NCI-H1417 (cell line): ENCODE measurements at regions not wholly inside any gene's neighbourhood (a gene's known extent, or its start where the extent isn't known, plus 50 kb on each side); places are given as distances from the start of the nearest gene placed in this dataset.
"Not testable (repeated sequence)": the region's sequence is repeated elsewhere in the genome, so short reads cannot be mapped to it uniquely, and the experiment has no call there.

Experiments used
- DNase-seq, 3 experiments: peaks; one replicate each; lab custom pipeline; 2025; lab: John Stamatoyannopoulos, UW

DNA sequence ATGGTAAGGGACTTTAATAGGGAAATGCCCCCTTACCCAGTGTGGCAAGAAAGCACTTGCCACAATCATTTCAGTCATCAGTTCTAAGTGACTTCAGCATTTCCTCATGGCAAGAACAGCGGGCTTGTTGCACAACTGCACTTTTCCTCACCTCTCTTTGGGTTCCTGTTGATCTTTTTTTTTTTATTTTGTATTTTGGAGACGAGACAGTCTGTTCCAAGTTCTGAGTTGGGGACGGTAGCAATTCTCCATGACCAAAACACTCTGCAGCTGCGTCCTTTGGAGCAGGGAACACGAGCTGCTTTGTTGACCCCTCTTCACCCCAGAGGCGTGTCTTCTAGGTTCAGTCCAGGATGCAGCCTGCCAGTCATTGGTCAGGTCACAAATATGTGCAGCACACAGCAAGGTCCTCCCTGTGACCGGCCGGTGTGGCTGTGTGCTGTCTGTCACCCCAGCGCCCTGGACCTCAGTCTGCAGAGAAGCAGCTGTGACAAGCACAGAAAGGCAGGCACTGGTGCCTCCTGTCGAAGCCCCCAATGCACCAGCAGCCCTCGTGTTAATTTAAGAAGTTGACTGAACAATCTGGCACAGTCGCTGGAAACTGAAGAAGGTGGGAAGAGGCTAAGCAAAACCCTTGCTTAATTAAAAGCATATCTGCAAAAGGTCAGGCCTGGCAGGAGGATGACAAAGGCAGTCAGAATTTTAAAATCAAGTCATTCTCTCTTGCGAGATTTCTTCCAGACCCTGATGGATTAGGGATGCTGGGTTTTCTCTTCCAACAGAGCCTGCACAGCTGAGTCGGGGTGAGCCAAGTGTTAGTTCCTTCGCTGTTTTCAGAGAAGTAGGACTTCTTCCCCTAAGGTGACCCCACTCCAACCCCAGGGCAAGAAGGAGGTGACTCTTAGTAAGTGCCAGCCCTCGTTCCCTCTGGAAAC, 96.7 kb upstream of the COPS8 start:
- no peak for DNase-seq

GRCh38 chr2:236990552-236990951, 95.1 kb upstream of the COPS8 start:
- no peak for DNase-seq

DNA sequence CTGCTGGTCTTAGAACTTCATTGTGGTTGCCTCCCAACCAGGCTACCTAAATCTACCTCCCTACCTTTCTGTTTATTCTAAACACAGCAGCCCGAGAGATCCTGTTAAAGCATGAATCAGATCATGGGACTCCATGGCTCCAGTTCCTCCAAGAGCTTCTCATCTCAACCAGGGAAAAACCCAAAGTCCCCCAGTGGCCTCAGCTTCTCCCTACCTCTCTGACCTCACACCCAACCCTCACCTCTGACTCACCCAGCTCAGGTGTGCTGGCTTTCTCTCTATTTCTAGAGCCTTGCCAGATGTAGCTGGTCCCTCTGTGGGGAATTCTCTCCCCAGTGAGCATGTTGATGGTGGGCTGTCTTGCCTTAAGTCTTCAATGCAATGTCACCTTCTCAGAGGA, 93.8 kb upstream of the COPS8 start:
- DNase-seq: no peak

GRCh38 chr2:236993286-236993685, 92.4 kb upstream of the COPS8 start:
- no peak for DNase-seq

GRCh38 chr2:236994361-236994760, 91.3 kb upstream of the COPS8 start:
- DNase-seq: no peak

- peak in 2 of 3 experiments; percentile 13 to 50 for DNase-seq
Observed at GRCh38 chr2:236997069-236997715, 88.5 kb upstream of the COPS8 start.

DNA sequence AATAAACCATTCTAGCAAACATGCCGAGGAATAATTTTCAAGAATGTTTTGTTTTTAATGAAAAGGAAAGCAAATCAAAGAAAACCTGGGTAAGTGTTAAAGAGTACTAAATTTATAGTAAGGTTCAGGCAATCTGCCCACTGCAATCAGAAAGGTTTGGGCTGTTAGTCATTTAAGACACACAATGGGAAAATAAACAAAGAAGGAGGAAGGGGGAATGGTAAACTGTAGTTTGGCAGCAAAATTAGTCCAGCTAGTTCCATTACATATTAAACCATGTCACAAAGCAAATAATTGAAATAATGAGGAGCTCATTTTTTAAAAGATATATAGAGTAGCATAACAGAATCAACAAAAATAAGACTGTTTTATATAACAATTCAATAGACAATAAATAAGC, 87.5 kb upstream of the COPS8 start:
- DNase-seq: peak in 1 of 3 experiments; percentile 11

- no peak for DNase-seq
Observed at GRCh38 chr2:236998758-236999157, 86.9 kb upstream of the COPS8 start.

- DNase-seq: no peak
Observed at GRCh38 chr2:237000481-237000880, 85.2 kb upstream of the COPS8 start.

- not testable (repeated sequence) for DNase-seq
Observed at GRCh38 chr2:237005341-237005740, 80.3 kb upstream of the COPS8 start.

DNA sequence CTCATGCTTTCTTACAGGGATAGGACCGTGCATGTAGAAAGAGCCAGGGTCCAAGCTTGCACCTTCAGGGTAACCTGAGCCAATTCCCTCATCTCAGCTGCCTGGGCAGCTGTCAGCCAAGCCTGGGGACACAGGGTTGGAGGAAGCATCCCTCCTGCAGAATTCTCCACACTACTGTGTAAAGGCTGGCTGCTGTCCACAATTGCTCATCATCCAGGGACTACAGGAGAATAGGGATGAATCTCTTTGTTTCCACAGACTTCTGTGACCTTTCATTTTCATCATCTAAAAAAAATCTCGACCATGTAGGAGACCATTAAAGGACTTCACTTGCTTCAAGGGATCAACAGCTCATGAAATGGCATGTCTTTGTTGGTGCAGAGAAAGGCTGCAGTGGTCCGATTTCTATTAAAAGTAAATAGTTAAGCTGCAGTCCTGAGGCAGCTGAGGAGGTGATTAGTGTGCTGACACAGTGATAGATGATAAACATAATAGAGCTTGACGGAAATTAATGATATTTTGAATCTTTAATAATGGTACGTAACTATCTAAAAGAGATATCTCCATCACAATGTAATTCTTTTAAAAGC, 74.4 kb upstream of the COPS8 start:
- no peak for DNase-seq

GRCh38 chr2:237012004-237012403, 73.7 kb upstream of the COPS8 start:
- DNase-seq: no peak

- DNase-seq: no peak
Observed at GRCh38 chr2:237012577-237013267, 73.0 kb upstream of the COPS8 start.

DNA sequence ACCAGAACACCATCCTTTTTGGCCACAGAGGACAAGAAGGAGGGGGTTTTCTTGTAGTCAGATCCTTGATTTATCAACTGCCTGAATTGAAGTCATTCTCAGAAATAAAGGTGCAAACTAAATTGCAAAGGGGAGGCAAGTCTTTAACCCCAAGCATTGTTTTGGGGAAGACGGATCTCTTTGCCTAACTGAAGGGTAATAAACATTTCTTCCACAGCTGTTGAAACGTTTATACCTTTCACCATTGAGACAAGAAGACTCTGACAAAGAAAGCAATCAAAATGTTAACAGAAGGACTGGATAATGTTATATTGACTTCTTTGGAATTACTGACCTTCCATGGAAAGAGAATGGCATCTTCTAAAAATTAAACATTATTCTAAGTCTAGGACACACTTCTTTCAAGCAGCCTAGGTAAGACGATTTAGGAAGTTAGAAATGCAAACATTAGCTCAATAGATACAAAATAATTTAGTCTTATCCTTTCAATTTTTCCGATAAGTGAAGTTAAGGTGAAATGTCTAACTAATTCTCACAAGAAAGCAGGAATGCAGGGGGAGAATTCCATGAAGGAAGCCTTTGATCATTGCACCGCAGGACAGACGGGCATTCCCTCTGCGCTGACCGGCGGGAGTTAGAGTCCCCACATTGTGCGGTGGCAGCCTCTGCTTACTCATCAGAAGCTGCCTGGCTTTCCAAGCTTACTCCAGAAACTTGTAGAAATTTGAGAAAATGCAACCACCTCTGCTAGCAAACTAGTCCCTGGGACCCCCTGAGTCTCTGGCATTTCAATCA, 69.4 kb upstream of the COPS8 start:
- DNase-seq: no peak

- DNase-seq: no peak
Observed at GRCh38 chr2:237020090-237020489, 65.6 kb upstream of the COPS8 start.

DNA sequence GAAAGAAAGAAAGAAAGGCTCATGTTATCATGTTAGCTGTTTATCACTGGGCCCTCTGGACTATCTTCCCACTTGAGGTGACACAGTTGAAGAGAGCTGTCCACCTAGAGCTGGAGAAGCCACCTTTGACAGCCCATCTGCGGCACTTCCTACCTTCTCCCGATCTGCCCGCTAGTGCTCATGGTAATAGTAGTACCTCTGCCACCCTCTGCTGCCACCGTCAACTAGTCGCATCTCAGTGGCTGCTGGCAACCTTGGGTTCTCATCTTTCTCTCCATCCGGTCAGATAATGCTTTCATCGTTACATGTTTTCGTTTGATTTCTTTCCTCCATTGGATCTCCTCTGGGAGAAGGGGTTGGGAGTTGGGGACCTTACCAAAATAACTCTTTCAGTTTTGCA, 63.2 kb upstream of the COPS8 start:
- no peak for DNase-seq

GRCh38 chr2:237024255-237024654, 61.4 kb upstream of the COPS8 start:
- DNase-seq: no peak

- no peak for DNase-seq
Observed at GRCh38 chr2:237025090-237025865, 60.4 kb upstream of the COPS8 start.

GRCh38 chr2:237026981-237027711, 58.5 kb upstream of the COPS8 start:
- peak; percentile 48 to 72 (median 62) for DNase-seq

GRCh38 chr2:237027712-237028029, 58.0 kb upstream of the COPS8 start:
- DNase-seq: no peak
